Activated CD4-positive, alpha-beta T cell treated with anti-CD3 and anti-CD28 coated beads, Interleukin-2, amount 10 ng/mL, durations not matched to agents 24 days and 14 days (primary cell): ENCODE measurements at regions not wholly inside any gene's neighbourhood (a gene's known extent, or its start where the extent isn't known, plus 50 kb on each side); places are given as distances from the start of the nearest gene placed in this dataset.

Source experiments
- DNase-seq: peaks from one replicate; pipeline ENCODE4 v3.0.0; 2022
- H3K27ac Mint-ChIP-seq: one replicate; pipeline ENCODE4 v1.8.0; 2022; ENCODE audit warnings: mild to moderate bottlenecking, mixed read lengths
- H3K27me3 Mint-ChIP-seq: one replicate; pipeline ENCODE4 v1.8.0; 2022; ENCODE audit warnings: mixed read lengths
- H3K36me3 Mint-ChIP-seq: one replicate; pipeline ENCODE4 v1.8.0; 2022; ENCODE audit warnings: low read depth, mild to moderate bottlenecking, mixed read lengths
- H3K4me1 Mint-ChIP-seq: one replicate; pipeline ENCODE4 v1.8.0; 2021; ENCODE audit warnings: mixed read lengths
- H3K4me3 Mint-ChIP-seq: one replicate; pipeline ENCODE4 v1.8.0; 2022; ENCODE audit warnings: mild to moderate bottlenecking, moderate library complexity, mixed read lengths
- H3K9me3 Mint-ChIP-seq: one replicate; pipeline ENCODE4 v1.8.0; 2021; ENCODE audit warnings: mixed read lengths
- intact Hi-C: fragments of 100-400 bp; cut with micrococcal nuclease; formaldehyde crosslinking; loops from one replicate; pipeline ENCODE4 v1.15.1; 2023

- Mint-ChIP-seq H3K27me3 (no peaks in the 10 kb centered on the region), H3K36me3 (no peaks in the 10 kb centered on the region), H3K9me3 (no peaks in the 10 kb centered on the region), H3K27ac (no peak overlapping the region), H3K4me3 (no peak overlapping the region), H3K4me1 (no peaks in the 10 kb centered on the region)
- intact Hi-C loops = no loop called here
- no peak for DNase-seq
Observed at GRCh38 chr9:116087246-116087645, 66.3 kb upstream of the PAPPA start.

DNA sequence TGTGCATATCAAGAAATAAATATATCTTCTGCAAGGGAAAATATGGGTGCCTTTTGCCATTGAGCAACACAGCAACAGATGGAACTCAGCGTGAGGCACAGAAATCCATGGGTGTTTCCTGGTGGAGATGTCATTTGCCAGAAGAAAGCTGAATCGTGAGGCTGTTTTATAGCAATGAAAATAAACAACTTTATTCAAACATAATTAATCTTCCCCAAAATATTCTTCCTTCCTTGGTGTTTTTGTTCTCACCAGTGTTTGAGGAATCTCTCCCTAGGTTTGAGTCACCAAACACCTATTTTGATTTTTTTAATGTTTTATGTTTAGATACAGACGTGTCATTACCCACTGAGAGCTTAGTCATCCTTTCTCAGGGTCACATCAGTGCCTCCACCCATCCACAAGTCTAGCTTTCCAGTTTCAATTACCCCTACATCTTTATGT, 65.8 kb upstream of the PAPPA start:
- intact Hi-C loops = no loop called here
- Mint-ChIP-seq H3K27ac (no peak overlapping the region), H3K9me3 (no peaks in the 10 kb centered on the region), H3K4me3 (no peak overlapping the region), H3K36me3 (no peaks in the 10 kb centered on the region), H3K27me3 (no peaks in the 10 kb centered on the region), H3K4me1 (no peaks in the 10 kb centered on the region)
- no peak for DNase-seq

DNA sequence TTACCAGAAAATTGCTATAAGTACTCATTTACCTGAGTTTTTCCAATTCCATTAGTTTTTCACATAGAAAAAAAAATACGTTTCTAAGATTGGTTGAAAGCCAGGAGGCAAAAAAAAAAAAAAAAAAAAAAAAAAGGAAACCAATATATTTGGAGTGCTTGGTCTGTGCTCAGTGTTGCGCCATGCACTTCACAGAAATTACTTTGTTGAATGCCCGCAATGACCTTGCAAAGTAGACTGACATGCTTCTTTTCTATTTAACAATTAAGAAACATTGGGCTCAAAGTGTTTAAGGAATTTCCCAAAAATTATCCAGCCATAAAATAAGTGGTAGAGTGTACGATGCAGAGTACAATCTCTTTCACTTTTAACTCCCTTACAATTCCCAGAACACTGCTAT, 65.2 kb upstream of the PAPPA start:
- H3K36me3 Mint-ChIP-seq = no peaks in the 10 kb centered on the region
- intact Hi-C loops = no loop called here
- no peak overlapping the region for H3K4me3 Mint-ChIP-seq
- H3K27ac Mint-ChIP-seq = no peak overlapping the region
- no peaks in the 10 kb centered on the region for H3K27me3 Mint-ChIP-seq
- no peak for DNase-seq
- H3K9me3 Mint-ChIP-seq = no peaks in the 10 kb centered on the region
- H3K4me1 Mint-ChIP-seq = no peaks in the 10 kb centered on the region

DNA sequence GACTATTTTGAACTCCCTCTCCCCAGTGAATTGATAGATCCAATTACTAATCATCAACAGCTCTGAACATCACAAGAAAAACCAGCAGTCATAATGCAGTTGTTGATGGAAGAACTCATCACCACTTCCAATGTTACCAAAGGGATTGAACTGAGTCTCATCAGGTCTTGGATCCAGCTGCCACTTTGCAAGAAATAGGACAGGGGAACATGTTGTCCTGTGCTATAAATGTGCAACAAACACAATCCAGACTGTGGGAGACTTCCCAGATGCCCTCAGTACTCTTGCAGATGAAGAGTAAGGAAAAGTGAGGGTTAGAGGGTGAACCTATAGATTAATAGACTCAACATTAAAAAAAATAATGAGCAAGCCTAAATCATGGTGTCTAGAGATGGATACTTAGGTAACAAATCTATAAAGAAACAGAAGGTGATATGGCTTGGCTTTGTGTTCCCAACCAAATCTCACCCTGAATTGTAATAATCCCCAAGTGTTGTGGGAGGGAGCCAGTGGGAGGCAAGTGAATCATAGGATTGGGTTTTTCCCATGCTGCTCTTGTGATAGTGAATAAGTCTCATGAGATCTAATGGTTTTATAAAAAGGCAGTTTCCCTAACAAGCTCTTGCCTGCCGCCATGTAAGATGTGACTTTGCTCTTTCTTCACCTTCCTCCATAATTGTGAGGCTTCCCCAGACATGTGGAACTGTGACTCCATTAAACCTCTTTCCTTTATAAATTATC, 63.4 kb upstream of the PAPPA start:
- intact Hi-C loops = no loop called here
- Mint-ChIP-seq H3K27ac (no peak overlapping the region), H3K4me3 (no peak overlapping the region), H3K36me3 (no peaks in the 10 kb centered on the region), H3K9me3 (no peaks in the 10 kb centered on the region), H3K4me1 (no peaks in the 10 kb centered on the region), H3K27me3 (no peaks in the 10 kb centered on the region)
- no peak for DNase-seq

GRCh38 chr9:116094846-116095245, 58.7 kb upstream of the PAPPA start:
- no peak overlapping the region for H3K4me3 Mint-ChIP-seq
- no peak for DNase-seq
- no peaks in the 10 kb centered on the region for H3K9me3 Mint-ChIP-seq
- H3K36me3 Mint-ChIP-seq = no peaks in the 10 kb centered on the region
- H3K27ac Mint-ChIP-seq = no peak overlapping the region
- H3K4me1 Mint-ChIP-seq = no peaks in the 10 kb centered on the region
- intact Hi-C loops = no loop called here
- no peaks in the 10 kb centered on the region for H3K27me3 Mint-ChIP-seq

DNA sequence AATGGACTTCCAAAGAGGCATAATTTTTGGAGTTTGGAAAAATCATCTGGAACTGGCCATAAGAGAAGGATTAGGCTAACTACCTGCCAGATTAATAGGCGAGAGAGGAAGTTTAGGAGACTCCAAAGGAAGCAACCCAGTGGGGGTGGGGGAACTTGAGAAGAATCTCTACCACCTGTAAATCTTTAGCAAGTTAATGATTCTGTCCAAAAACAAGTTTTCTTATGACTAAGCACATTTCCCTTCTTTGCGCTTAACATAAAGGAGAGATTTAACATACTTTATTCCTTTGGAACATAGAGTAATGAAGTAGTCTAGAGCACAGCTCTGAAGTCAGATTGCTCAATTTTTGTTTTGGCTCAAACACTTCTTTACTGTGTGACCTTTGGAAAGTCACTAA, 58.2 kb upstream of the PAPPA start:
- H3K27me3 Mint-ChIP-seq = no peaks in the 10 kb centered on the region
- H3K9me3 Mint-ChIP-seq = no peaks in the 10 kb centered on the region
- H3K27ac Mint-ChIP-seq = no peak overlapping the region
- intact Hi-C loops = no loop called here
- H3K4me1 Mint-ChIP-seq = no peaks in the 10 kb centered on the region
- H3K36me3 Mint-ChIP-seq = no peaks in the 10 kb centered on the region
- no peak for DNase-seq
- no peak overlapping the region for H3K4me3 Mint-ChIP-seq

DNA sequence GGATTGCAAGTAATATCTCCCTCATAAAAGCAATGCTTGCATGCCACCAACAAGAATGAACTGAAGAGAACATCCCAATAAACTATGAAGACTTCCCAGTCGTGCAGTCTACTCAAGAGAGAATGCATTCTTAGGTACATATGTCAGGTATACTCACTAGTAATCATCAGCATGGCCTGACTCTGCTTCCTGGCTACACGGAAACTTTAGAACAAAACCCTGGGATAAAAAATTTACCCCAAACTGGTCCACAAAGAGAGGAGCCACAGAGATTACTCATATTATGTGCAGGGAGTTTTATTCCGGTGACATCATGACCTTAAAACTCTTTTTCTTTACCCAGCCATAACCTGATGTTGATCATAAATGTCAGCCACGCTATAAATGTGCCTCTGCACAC, 57.5 kb upstream of the PAPPA start:
- no peak for DNase-seq
- intact Hi-C loops = no loop called here
- Mint-ChIP-seq H3K27me3 (no peaks in the 10 kb centered on the region), H3K27ac (no peak overlapping the region), H3K4me1 (no peaks in the 10 kb centered on the region), H3K9me3 (no peaks in the 10 kb centered on the region), H3K36me3 (no peaks in the 10 kb centered on the region), H3K4me3 (no peak overlapping the region)

DNA sequence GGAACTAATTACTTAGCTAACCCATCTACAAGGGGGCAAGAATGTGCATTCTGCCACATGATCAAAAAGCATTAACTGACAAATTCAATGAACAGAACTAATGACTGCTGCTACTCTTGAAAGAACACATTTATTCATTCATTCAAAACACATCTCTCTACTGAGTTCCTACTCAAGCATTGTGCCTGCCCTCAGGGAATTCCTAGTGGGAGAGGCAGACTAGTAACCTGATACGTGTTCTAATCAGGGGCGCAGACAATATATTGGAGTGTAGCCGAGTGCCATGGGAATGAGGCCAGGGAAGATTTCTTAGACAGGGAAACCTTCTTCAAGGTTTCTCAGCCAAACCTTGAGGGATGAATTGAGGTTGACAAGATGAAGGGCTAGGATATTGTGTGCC, 56.7 kb upstream of the PAPPA start:
- no peak overlapping the region for H3K27ac Mint-ChIP-seq
- no peak overlapping the region for H3K4me3 Mint-ChIP-seq
- no peaks in the 10 kb centered on the region for H3K36me3 Mint-ChIP-seq
- H3K4me1 Mint-ChIP-seq = no peaks in the 10 kb centered on the region
- intact Hi-C loops = no loop called here
- no peaks in the 10 kb centered on the region for H3K9me3 Mint-ChIP-seq
- H3K27me3 Mint-ChIP-seq = no peaks in the 10 kb centered on the region
- no peak for DNase-seq

DNA sequence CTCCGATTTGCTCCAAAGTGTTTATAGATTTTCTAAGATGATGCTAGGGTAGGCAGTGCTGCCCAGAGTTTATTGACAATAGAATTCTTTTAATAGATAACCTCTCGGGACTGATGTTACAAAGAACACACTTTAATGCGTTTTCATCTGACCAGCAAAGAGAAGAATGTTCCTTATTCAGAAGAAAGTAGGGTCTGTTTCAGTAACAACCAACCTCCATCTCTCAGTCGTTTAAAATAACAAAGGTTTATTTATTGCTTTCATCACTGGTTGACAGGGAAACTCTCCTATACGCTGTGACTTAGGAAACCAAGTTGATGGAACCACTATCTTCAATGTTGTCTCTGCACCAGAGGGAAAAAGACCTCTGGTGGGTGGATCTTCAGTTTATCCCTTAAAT, 55.1 kb upstream of the PAPPA start:
- Mint-ChIP-seq H3K9me3 (no peaks in the 10 kb centered on the region), H3K36me3 (no peaks in the 10 kb centered on the region), H3K4me1 (no peaks in the 10 kb centered on the region), H3K27me3 (no peaks in the 10 kb centered on the region), H3K27ac (no peak overlapping the region), H3K4me3 (no peak overlapping the region)
- intact Hi-C loops = no loop called here
- no peak for DNase-seq

- intact Hi-C loops = no loop called here
Observed at GRCh38 chr9:116099821-116100220, 53.8 kb upstream of the PAPPA start.

DNA sequence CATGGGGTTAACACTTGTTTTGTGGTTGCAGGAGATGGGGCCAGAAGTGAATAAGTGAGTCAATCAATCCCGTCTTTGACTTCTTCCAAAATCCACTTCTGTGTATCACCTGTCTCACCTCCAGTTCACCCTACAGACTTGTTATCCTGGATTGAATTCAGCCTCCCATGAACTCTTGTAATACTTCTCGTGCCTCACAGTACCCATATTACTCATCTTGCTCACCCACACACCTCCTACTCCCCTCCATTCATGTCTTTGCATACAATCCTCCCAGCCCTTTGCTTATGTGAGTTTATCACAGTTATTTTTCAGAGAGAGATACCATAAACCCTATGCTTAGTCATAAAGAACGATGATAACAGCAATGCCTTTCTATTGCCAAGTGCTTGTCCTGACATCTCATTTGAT, 52.9 kb upstream of the PAPPA start:
- no peaks in the 10 kb centered on the region for H3K4me1 Mint-ChIP-seq
- no peak overlapping the region for H3K27ac Mint-ChIP-seq
- intact Hi-C loops = no loop called here
- no peaks in the 10 kb centered on the region for H3K9me3 Mint-ChIP-seq
- no peaks in the 10 kb centered on the region for H3K27me3 Mint-ChIP-seq
- no peak overlapping the region for H3K4me3 Mint-ChIP-seq
- no peak for DNase-seq
- H3K36me3 Mint-ChIP-seq = no peaks in the 10 kb centered on the region

More at GRCh38 chr9:116099821-116100220, 53.8 kb upstream of the PAPPA start:
- no peak for DNase-seq
- Mint-ChIP-seq H3K9me3 (no peaks in the 10 kb centered on the region), H3K27ac (no peak overlapping the region), H3K36me3 (no peaks in the 10 kb centered on the region), H3K27me3 (no peaks in the 10 kb centered on the region), H3K4me3 (no peak overlapping the region), H3K4me1 (no peaks in the 10 kb centered on the region)

DNA sequence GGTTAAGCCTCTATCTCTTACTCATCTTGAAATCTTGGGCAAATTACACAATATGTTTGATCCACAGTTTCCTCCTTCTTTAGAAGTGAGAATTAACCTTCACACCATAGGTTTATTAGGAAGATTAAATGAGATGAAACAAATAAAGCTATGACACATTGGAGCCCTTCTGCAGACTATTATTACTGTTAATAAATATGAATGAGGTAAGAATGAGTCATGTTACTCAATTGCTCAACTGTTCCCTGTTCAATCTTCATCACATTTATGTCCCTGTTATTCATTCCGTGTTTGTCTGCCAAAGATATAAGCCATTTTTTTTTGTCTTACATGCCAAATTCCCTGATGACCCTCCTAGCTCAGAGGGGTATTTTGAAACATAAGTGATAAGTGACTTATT, 52.1 kb upstream of the PAPPA start:
- intact Hi-C loops = no loop called here
- no peak overlapping the region for H3K27ac Mint-ChIP-seq
- no peak for DNase-seq
- H3K4me1 Mint-ChIP-seq = no peaks in the 10 kb centered on the region
- H3K9me3 Mint-ChIP-seq = no peaks in the 10 kb centered on the region
- no peak overlapping the region for H3K4me3 Mint-ChIP-seq
- no peaks in the 10 kb centered on the region for H3K36me3 Mint-ChIP-seq
- H3K27me3 Mint-ChIP-seq = no peaks in the 10 kb centered on the region

DNA sequence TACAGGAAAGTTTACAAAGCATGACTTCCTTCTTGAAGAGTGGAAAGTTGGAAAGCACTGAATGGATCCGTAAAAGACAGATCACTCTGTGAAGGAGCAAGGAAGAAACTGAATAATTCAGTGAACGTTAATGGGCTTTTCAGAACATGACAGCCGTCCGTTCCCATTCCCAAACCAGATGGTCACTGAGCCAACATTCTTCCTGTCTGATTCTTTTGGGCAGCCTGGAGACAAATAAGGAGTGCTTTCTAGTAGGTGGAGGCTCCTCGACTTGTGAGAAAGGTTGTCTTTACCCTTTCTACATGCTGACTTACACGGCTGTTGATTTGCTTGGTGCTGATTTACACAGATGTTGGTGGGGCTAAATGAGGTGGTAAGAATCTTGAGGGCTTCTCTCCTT, 51.0 kb upstream of the PAPPA start:
- H3K4me3 Mint-ChIP-seq = no peak overlapping the region
- intact Hi-C loops = no loop called here
- no peaks in the 10 kb centered on the region for H3K27me3 Mint-ChIP-seq
- no peak for DNase-seq
- H3K36me3 Mint-ChIP-seq = no peaks in the 10 kb centered on the region
- no peak overlapping the region for H3K27ac Mint-ChIP-seq
- no peaks in the 10 kb centered on the region for H3K4me1 Mint-ChIP-seq
- no peaks in the 10 kb centered on the region for H3K9me3 Mint-ChIP-seq
